Activated B cell treated with CpG ODN at 0.5 μM for 24 hours (primary cell): ENCODE measurements at regions not wholly inside any gene's neighbourhood (a gene's known extent, or its start where the extent isn't known, plus 50 kb on each side); places are given as distances from the start of the nearest gene placed in this dataset.

Experiments
- ATAC-seq: fragments of 200-7000 bp; cut with Tn5 transposase; one replicate; pipeline ENCODE4 v1.10.0; 2021; ENCODE audit warnings: low read depth, mild to moderate bottlenecking, moderate library complexity
- CTCF ChIA-PET: fragments of 350-600 bp; sonication (Branson Sonifier 250); formaldehyde crosslinking; loops from one replicate; lab custom pipeline; 2021; ENCODE audit warnings: antibody characterized with exemption; lab: Charles Lee
- POLR2A ChIA-PET: fragments of 350-600 bp; sonication (Branson Sonifier 250); formaldehyde crosslinking; loops from one replicate; lab custom pipeline; 2021; ENCODE audit warnings: antibody characterized with exemption; lab: Charles Lee
- DNase-seq: peaks from one replicate; pipeline ENCODE4 v3.0.0; 2022
- H3K27ac Mint-ChIP-seq: one replicate; pipeline ENCODE4 v1.8.0; 2020; ENCODE audit warnings: mixed read lengths
- H3K27me3 Mint-ChIP-seq: one replicate; pipeline ENCODE4 v1.8.0; 2021; ENCODE audit warnings: mixed read lengths
- H3K36me3 Mint-ChIP-seq: one replicate; pipeline ENCODE4 v1.8.0; 2021; ENCODE audit warnings: low read depth, mixed read lengths
- H3K4me1 Mint-ChIP-seq: one replicate; pipeline ENCODE4 v1.8.0; 2021; ENCODE audit warnings: mixed read lengths
- H3K4me3 Mint-ChIP-seq: one replicate; pipeline ENCODE4 v1.8.0; 2020; ENCODE audit warnings: mild to moderate bottlenecking, mixed read lengths
- H3K9me3 Mint-ChIP-seq: one replicate; pipeline ENCODE4 v1.8.0; 2020; ENCODE audit warnings: mixed read lengths
- intact Hi-C: fragments of 100-400 bp; cut with micrococcal nuclease; formaldehyde crosslinking; loops from one replicate; pipeline ENCODE4 v1.15.1; 2024
- TF ChIP-seq, protein P1 (sequence below): fragments of 200-600 bp; IDR thresholded peaks from one replicate; pipeline ENCODE4 v1.8.0; 2022; ENCODE audit warnings: antibody characterized with exemption, mild to moderate bottlenecking

DNA sequence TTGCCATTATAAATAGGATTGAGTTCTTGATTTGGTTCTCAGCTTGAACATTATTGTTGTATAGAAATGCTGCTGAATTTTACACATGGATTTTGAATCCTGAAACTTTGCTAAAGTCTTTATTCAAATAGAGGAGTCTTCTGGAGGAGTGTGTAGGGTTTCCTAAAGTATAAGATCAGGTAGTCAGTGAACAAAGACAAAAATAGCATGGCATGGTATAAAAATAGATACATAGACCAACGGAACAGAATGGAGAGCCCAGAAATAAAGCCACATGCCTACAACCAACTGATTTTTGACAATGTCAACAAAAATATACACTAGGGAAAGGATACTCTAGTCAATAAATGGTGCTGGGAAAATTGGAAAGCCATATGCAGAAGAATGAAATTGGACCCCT is 740.1 kb downstream of the QKI start:
- H3K36me3 Mint-ChIP-seq, result no peaks in the 10 kb centered on the region
- peaks cover 2% of the 10 kb centered on the region for H3K9me3 Mint-ChIP-seq
- TF ChIP-seq, protein P1, sequence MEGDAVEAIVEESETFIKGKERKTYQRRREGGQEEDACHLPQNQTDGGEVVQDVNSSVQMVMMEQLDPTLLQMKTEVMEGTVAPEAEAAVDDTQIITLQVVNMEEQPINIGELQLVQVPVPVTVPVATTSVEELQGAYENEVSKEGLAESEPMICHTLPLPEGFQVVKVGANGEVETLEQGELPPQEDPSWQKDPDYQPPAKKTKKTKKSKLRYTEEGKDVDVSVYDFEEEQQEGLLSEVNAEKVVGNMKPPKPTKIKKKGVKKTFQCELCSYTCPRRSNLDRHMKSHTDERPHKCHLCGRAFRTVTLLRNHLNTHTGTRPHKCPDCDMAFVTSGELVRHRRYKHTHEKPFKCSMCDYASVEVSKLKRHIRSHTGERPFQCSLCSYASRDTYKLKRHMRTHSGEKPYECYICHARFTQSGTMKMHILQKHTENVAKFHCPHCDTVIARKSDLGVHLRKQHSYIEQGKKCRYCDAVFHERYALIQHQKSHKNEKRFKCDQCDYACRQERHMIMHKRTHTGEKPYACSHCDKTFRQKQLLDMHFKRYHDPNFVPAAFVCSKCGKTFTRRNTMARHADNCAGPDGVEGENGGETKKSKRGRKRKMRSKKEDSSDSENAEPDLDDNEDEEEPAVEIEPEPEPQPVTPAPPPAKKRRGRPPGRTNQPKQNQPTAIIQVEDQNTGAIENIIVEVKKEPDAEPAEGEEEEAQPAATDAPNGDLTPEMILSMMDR, result no peak
- no peaks in the 10 kb centered on the region for H3K27me3 Mint-ChIP-seq
- ChIA-PET POLR2A (no interaction called here), CTCF (no interaction called here)
- no peak overlapping the region for H3K4me3 Mint-ChIP-seq
- H3K4me1 Mint-ChIP-seq, result no peaks in the 10 kb centered on the region
- no peak overlapping the region for H3K27ac Mint-ChIP-seq
- DNase-seq (no peak), ATAC-seq (no peak)
- intact Hi-C loops, result no loop called here

DNA sequence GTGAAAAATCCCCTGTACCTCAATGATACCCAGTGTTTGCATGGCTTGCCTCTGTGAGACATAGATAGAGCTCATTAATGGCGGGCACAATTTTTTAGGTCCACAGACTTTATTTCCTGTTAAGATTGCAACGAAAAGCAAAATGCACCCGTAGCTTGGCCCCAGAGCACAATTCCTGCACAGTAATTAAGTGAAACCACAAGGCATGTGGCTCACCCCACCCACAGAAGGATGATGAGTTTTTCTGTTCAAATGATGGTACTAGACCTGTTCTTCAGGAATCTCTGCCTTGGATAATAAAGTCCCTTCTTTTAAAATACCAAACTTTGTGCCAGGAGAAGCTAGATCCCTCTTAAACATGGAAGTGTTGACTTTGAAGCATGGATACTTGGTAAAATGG is 738.1 kb downstream of the QKI start:
- no peak overlapping the region for H3K4me3 Mint-ChIP-seq
- no peaks in the 10 kb centered on the region for H3K36me3 Mint-ChIP-seq
- no peak overlapping the region for H3K27ac Mint-ChIP-seq
- no peaks in the 10 kb centered on the region for H3K4me1 Mint-ChIP-seq
- intact Hi-C loops, result no loop called here
- ChIA-PET POLR2A (no interaction called here), CTCF (no interaction called here)
- H3K9me3 Mint-ChIP-seq, result peaks cover 4% of the 10 kb centered on the region
- no peaks in the 10 kb centered on the region for H3K27me3 Mint-ChIP-seq
- no peak for ATAC-seq
- TF ChIP-seq, protein P1, result no peak
- DNase-seq, result no peak

DNA sequence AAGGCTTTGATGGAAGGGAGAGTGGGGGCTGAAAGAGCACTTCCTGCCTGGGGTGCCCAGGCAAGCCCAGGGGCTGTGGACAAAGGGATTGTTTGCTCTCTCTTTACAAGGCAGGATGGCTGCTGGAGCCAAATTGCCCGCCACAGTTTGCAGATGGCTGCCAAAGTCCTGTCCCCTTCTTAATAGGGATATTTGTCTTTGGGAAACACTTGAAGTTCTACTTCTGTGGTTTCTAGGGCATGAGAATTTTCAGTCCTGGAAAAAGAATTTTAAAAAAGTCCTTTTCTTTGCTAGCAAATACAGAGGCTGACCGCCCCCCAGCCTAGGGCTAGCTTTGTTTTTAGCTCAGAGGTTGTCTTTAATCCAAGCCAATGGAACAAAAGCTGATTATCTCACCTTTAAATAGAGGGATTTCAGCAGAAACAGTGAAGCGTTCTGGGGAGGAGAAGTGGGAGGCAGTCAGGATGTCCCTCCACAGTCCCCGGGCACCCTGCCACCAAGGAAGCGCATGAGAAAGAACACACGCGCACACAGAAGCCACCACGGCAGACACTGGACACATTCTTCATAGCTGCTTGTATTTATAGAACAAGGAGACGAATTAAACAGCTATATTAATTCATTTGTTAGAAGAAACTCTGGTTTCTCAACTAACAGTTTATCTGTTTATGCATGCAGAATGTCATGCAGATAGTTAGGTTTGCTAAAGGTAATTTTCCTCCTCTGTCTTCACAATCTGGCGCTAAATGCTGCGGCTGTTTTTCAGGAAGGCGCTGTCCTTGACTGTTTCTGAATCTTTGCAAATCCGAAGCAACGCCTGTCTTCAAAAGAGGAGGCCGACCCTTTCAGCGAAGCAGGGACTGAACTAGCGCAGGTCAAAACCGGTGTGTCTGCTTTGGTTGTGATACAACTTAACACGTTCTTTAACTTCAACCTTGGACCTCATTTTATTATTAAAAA is 736.9 kb downstream of the QKI start:
- no peak for ATAC-seq
- Mint-ChIP-seq H3K27ac (no peak overlapping the region), H3K9me3 (peaks cover 7% of the 10 kb centered on the region), H3K4me1 (no peaks in the 10 kb centered on the region), H3K27me3 (no peaks in the 10 kb centered on the region), H3K4me3 (no peak overlapping the region), H3K36me3 (no peaks in the 10 kb centered on the region)
- CTCF ChIA-PET, result no interaction called here
- POLR2A ChIA-PET, result no interaction called here
- DNase-seq, result no peak
- TF ChIP-seq, protein P1, result no peak
- intact Hi-C loops, result no loop called here

DNA sequence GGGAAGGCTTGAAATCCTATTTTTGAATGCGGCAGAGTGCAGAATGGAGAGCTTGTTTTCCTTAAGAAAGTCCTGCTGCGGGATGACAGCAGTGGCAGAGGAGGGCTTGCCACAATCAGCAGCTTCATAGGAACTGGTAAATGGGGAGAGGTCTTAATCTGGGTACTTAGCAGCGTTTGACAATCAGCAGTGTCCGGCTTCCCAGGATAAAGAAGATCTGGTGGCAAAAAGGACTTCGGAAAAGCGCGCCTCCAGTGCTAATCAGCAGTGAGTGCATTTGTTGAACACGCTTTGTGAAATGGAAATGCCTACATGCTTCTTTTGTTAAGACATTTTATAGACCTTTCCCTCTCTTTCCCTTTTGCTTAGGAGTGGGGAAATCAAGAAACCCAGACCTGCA is 735.7 kb downstream of the QKI start:
- no peak overlapping the region for H3K27ac Mint-ChIP-seq
- CTCF ChIA-PET, result no interaction called here
- no peaks in the 10 kb centered on the region for H3K4me1 Mint-ChIP-seq
- intact Hi-C loops, result no loop called here
- ATAC-seq (no peak), DNase-seq (no peak)
- H3K9me3 Mint-ChIP-seq, result peaks cover 7% of the 10 kb centered on the region
- H3K27me3 Mint-ChIP-seq, result no peaks in the 10 kb centered on the region
- H3K4me3 Mint-ChIP-seq, result no peak overlapping the region
- no peaks in the 10 kb centered on the region for H3K36me3 Mint-ChIP-seq
- TF ChIP-seq, protein P1, result no peak
- POLR2A ChIA-PET, result no interaction called here

DNA sequence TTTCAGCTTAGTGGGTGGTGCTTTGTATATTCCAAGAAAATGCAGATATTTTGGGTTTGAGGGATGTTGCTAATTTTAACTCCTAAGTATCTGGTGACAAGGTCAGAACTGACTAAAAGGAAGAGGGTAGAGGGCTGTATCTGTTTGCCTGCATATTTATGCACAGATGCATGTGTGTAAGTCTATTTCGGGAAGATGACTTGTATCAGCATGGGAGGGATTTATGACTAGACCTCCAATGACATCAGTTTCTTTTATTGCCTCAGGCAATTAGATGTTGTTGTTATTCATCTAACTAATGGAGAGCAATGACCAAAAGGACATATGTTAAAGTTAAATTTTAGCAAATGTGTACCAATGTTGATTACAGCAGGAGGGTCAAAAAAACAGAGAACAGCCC is 734.3 kb downstream of the QKI start:
- H3K27ac Mint-ChIP-seq, result no peak overlapping the region
- peaks cover 7% of the 10 kb centered on the region for H3K9me3 Mint-ChIP-seq
- no peaks in the 10 kb centered on the region for H3K36me3 Mint-ChIP-seq
- H3K27me3 Mint-ChIP-seq, result no peaks in the 10 kb centered on the region
- no peak overlapping the region for H3K4me3 Mint-ChIP-seq
- ChIA-PET POLR2A (no interaction called here), CTCF (no interaction called here)
- intact Hi-C loops, result no loop called here
- DNase-seq, result no peak
- TF ChIP-seq, protein P1, result no peak
- no peak for ATAC-seq
- H3K4me1 Mint-ChIP-seq, result no peaks in the 10 kb centered on the region
